Left renal cortex interstitium (tissue), 4 donors: ENCODE measurements at regions not wholly inside any gene's neighbourhood (a gene's known extent, or its start where the extent isn't known, plus 50 kb on each side); places are given as distances from the start of the nearest gene placed in this dataset.
"Not testable (repeated sequence)": the region's sequence is repeated elsewhere in the genome, so short reads cannot be mapped to it uniquely, and the experiment has no call there.

Experiments
- DNase-seq, 4 donors: peaks; one replicate each; pipeline ENCODE4 v3.0.0-alpha.2; 2013; ENCODE audit warnings: low read depth in 4 of 4, low spot score in 2 of 4, missing footprints in 1 of 4

DNA sequence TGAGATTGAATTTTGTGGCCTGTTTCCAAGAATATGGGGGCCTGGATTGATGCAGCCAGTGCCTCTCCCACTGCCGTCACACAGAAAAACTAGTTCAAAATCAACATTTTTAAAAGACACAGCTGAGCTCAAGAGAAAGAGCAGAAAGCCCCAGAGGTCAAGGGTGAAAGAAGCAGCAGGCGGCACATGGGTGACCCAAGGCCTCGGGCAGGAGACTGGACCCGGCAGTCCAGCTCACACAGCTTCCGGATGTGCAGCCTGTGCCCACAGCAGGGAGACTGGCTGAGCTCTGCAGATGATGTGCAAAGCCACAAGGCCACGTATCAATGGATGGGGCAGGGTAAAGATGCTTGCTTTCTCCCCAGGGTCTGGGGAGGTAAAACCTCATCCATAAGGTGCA, 50.4 kb upstream of the RNF32 start:
- no peak for DNase-seq

DNA sequence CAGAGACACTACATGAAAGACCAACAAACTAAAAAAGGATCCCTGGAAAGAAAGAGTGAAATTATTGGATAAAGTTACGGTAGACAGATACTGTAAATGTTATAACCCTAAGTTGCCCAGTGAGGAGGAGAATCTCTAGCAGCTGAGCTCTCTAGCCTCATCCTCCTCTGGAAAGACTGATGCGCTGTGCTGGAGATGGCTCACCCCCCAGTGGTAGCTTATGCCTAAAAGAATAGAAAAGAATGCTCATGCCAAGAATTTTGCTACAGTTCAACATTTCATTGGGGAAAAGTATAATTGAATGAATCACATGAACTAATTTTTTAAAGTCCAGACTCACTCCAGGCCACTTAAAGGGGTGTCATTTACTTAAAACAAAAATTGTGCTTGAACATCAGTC, 50.8 kb upstream of the RNF32 start:
- DNase-seq = no peak

DNA sequence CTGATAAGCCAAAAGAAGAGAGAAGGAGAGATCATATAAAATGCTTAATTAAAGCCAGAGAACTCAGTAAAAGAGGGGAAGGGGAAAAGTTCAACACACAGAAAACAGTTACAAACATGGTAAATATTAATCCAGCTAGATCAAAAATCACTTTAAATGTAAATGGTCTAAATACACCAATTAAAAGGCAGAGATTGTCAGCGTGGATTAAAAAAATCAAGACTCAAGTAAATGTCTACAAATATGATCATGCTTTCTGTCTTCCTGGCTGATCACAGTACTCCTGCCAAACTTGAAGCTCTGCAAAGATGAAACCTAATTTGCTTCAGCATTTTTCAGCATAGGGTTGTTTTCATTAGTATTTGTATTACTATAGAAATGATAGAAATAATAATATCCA, 54.6 kb upstream of the RNF32 start:
- DNase-seq = no peak

DNA sequence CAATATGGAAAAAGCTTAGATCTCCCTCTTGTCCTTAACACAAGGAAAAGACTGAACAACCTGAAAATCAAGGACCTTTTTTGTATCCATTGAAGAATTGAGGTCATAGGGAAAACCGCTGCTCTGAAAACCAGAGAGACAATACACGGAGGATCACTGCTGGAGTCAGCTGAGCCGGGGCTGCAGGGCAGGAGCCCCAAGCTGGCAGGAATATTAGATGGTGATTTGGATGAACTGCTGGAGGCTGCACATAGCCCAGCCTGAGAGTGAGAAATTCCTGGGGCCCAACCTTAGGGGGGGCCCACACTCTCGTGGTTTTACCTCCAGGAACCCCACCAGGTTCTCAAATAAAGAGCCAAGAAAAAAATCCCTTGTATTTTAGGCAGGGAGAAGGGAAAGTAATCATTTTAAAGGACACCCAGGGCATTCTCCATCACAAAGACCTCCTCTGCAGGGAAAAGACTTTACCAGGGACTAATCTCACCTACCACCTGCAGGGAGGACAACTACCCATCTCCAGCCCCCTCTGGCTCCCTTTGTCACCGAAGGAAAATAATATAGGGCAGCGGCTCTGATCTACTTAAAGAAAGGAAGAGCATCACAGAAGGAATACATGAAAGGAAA, 55.4 kb upstream of the RNF32 start:
- DNase-seq = no peak

DNA sequence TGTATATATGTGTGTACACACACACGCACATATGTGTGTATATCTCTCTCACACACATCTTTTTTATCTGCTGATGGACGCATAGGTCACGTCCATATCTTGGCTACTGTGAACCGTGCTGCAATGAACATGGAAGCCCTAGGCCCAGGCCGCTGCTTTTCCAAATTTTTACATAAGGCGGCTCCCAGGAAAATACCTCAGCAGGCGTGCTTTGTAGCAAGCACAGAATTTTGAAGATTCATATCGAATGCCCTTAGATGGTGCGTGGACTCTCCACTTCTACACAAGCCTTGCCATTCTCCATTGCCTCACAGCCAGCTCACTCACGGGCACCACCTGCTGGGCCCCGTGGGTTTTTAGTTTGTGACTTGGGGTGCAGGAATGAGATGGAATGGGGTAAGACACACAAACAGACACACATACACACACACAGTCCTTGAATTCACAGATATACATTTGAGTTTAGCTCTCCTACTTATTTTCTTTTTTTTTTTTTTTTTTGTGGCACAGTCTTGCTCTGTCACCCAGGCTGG, 57.9 kb upstream of the RNF32 start:
- DNase-seq = no peak

DNA sequence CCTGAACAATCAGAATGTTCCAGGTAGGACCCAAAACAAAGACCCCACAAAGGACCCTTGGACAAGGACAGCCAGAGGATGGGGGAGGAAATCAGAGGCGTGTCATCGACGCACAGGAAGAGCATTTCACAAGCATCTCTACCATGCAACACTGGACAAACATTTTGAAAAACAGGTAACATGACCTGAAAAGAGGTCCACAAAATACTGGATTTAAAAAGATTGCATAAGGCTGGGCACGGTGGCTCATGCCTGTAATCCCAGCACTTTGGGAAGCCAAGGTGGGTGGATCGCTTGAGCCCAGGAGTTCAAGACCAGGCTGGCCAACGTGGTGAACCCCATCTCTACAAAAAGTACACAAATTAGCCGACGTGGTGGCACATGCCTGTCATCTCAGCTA, 60.5 kb upstream of the RNF32 start:
- DNase-seq = no peak

DNA sequence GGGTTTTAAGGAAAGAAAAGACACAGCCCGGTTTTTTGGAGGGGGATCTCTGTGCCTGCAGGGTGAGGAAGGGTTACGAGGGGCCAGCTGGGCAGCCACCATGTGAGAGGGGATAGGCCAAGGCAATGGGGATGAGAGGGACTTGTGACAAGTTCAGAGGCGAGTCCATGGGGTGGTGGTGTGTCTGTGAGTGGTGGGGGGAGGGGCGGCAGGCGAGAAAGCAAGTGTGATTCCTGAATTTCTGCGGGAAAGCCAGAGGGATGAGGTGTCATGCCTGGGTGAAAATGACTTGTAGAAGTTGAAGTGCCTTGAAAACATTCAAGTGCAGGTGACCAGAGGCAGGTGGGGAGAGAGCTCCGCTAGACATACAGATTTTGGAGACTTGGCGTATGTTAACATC, 61.0 kb upstream of the RNF32 start:
- no peak for DNase-seq

DNA sequence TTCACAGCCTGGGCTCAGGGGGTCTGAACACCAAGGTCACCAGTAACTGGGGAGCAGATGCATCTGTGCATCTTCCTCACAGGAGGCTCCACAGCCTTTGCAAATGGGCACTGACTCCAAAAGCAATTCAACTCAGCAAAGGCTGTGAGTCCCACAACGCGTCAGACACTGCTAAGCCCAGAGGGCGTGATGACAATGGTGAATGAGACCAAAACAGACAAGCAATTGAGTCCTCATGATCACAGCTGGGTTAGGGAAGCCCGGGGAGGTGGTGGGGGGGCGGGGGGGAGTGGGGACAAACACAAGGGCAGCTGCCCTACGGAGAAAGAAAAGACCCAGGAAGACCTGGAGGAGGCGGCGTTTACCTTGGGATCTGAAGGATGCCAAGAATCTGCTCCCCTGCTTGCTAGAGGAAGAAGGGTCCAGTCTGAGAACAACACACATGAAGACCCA, 61.6 kb upstream of the RNF32 start:
- no peak for DNase-seq

DNA sequence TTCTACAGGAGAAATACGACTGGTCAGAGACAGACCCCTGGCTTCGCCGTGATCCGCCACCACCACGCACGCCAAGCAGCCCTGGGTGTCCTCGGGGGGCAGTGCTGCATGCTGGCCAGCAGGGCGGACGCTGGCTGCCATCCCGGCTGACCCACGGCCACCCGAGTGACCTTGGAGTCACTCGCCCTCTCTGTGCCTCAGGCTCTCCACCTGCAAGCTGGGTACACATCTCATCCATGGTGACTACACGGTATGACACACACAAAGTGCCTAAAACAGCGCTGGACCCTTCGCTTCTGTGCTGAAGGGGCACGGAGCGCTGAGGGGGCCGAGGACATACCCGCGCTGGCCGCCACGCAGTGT, 62.0 kb upstream of the RNF32 start:
- no peak for DNase-seq

DNA sequence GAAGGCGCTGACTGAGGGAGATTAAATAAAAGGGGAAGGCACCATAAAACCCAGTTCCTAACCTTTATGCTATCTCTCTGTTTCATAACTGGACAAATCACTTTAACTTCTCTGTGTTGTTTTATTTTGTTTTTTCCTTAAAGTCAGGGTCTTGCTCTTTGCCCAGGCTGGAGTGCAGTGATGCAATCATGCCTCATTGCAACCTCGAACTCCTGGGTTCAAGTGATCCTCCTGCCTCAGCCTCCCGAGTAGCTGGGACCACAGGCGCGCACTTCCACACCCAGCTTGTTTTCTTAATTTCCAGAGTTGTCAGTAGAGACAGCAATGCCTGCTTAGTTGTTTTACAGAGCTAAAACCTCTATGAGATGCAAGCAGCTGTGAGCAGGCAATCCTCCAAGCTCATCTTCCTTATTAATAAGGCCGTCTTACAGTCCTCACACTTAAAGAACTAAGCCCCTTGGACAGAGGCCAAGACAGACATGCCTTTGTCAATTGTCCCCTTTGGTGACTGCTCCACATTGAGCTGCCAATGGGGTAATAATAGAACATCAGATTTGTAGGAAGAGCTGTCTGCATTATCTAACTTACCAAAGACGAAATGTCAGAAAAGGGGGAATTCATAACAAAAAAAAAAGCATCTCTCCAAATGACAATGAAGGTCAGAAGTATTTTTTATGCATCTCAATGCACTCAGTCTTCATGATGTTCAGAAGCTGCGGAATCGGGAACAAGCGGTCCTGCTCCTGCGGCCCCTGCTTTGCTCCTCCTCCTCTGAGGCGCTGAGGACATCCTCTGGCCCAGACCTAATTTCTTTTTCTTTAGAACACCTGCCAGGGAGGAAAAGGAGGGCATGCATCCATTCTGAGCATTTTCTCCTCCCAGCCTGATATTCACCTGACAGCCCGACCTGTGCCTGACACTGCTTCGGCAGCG, 62.7 kb upstream of the RNF32 start:
- DNase-seq = no peak

DNA sequence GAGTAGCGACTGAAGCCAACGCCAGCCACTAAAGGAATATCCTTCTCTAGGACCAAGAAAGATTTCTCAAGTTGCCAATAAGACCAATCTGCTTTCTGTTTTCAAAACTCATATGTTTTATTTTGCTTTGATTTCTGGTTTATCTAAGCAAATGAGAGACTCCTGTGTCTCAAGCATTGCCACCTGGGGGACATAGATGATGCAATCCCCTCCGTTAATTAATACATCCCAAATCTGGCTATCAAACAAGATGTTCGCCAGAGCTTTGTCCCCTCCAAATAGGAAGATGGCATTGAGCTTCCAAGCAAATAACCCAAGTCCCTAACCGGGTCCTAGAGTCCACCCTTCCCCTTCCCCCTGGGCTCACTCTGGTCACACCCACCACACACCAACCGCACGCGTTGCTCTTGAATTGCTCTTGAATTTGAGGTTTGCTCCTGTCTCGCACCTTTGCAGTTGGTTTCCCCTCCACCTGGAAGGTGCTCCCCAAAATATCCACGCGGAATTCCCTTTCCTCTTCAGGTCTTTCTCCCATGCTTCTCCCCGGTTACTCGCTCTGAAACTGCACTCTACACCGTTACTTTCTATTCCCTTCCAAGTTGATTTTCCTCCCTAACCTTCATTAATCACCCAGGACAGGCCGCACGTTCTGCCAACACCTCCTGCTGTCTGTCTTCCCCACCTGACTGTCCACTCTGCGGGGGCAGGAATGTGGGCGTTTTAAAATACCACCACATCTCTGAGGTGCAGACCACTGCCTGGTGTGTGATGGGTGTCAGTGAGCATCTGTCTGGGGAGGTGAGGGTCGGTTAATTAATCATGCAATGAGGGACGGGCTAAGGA, 64.1 kb upstream of the RNF32 start:
- no peak for DNase-seq

DNA sequence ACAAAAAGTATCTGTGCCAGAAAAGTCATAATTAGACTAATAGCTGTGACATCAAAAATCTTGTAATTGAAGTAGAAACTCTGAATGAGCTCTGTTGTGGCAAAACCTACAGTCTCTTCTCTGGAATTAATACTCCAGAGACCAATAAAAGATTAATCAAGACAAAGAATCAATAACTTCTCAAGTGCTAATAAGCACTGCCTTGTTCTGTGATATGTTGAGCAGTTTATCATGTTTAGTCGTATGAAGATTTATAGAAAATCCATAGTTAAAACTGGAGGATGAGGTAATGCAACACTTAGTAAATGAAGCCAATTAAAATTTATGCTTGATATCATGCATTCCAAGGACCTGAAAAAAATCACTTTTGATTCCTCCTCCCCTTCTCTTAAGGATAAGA, 72.3 kb upstream of the RNF32 start:
- DNase-seq = no peak

DNA sequence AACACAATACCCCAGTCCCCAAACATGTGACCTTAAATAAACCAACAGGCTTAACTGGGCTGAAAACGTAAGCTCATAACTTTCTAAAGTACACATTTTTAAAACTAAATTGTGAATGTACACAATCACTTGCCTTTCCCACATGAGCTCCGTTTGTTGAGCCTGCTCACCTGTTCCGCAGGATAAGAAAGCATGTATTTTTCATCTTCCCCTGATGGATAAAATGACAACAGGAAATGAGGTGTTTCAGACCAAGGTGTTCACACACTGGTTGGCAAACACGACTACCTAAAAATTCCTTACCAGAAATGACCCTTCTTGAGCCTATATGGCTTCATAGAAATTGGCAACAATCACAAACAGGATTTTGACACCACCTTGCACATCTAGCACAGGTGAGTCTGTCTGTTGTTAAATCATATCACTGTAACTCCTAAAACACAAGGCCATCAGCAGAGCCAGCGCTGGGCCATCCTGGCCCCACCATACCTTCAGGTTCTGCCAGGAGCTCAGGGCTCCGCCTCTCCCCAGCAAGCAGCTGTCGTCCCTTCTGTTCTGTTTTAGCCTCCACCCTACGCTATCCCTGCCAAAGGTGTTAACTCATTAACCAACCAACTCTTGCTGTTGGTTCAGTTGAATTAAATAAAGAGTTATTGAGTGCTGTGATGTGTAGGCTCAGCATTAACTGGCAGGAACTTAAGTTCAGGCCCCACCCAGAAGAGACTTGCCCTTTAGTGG, 73.6 kb upstream of the RNF32 start:
- DNase-seq = no peak

DNA sequence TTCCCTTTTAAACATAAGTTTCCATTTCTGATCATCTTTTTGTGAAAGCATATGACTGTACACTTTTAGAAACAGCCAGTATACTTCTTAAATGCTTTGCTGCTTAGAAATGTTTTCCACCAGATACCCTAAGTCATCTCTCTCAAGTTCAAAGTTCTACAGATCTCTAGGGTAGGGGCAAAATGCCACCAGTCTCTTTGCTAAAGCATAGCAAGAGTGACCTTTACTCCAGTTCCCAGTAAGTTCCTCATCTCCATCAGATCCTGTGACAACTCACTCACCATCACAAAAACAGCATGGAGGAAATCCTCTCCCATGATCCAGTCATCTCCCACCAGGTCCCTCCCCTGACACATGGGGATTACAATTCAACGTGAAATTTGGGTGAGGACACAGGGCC, 75.6 kb upstream of the RNF32 start:
- not testable (repeated sequence) for DNase-seq

DNA sequence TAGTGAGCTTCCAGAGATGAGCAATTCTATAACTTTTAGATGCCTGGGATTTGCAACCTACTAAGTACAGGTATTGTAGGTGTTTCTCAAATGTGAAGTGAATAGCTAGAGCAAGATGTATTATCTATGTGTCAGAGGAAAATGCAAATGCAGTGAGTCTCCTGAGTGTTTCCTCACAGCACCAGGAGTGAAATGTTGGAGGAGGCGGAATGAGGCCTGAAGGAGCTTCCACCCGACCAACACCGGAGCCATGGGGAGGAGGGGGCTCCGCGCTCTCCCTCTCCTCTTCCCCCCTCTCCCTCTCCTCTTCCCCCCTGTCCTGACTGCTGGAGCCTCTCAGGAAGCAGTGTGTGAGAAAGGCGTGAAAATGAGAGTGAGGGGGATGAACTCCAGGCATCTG, 79.9 kb upstream of the RNF32 start:
- DNase-seq = no peak

DNA sequence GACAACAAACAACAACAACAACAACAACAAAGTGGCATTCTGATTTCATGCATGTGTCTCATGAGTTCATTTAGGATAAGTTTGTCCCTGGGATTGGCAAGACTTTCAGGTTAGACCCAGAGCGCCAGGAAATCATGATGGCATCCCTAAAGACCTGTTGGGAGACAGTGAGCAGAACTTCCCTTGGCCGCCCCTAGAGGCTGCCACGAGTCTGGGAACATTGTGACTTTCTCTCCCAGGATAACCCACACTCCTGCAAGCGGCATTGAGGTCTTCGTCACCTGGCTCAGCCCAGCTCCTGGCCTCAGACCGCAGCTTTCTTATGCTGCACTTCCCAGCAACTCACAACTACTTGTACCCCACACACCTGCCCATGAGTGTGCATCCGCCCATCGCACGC, 80.5 kb upstream of the RNF32 start:
- DNase-seq = no peak

DNA sequence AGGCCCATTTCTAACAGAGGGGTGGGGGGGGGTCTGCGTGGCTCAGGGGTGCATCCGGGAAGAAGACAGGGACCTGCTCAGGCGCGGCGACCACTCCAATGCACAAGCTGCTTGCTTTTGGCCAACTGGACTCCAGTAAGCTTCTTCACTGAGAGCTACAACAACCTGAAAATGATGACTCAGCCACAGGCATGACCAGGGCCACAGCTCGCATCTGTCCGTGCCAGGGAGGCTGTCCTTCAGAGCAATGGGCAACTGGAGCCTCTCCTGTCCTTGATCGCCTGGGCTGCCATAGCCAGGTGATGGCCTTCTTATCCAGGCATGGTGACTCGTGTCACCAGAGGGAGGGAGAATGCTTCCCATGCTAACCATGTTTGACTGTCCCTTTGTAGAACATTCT, 81.6 kb upstream of the RNF32 start:
- DNase-seq = no peak

DNA sequence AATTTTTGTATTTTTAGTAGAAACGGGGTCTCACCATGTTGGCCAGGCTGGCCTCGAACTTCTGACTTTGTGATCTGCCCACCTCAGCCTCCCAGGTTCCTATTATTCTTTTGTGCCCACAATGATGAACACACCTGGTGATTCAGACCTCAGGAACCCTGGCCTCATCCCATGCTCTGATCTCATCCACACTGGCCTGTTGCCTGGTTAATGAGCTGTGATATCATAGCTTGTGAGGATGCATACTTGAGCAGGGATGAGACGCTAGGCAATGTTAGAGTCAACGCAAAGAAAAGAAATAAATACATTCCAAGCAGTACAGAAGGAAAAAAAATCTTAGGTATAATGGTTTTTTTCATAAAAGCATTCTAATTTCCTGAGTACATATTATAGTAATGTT, 82.4 kb upstream of the RNF32 start:
- no peak for DNase-seq

DNA sequence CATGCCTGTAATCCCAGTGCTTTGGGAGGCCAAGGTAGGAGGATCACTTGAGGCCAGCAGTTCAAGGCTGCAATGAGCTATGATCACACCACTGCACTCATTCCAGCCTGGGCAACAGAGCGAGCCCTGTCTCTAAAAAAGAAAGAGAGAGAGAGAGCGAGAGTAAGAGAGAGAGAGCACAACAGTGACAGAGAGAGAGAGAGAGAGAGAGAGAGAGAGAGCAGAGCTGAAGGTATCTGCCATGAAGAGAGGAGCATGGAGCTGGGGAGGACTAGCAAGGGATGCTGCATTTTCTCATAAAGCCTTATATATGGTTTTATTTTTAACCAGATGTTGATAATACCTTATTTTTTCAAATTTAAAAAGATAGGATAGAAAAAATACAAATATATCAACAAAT, 84.5 kb upstream of the RNF32 start:
- no peak for DNase-seq

DNA sequence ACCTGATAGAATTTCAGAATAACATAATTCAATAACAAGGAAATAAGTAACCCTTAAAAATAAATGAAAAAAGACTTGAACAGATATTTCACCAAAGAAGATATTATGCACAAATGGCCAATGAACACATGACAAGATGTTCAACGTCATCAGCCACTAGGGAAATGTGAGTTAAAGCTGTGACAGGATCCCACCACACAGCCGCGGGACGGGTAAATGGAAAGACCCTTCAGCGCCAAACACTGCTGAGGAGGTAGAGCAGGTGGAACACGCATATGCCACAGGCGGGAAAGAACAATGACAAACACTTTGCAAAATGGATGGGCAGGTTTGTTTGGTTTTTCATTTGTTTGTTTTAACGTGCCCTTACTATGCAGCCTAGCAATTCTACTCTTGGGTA, 86.1 kb upstream of the RNF32 start:
- DNase-seq = no peak

DNA sequence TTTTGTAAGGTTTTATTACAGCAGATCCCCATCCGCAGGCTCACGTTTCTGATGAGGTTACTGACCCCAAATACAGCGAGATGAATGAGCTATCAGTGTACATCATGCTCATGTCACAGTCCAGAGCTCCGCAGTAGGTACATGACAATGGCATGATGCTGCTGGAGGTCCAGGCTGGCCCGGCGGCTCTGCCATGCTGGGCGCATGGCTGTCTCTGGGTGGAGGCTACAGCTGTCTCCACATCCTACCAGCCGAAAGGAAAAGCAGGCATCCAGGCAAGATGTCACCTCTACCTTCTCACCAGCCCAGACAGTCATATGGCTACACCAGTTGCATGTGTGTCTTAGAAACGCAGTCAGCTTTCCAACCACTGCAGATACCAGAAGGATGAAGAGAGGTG, 90.9 kb upstream of the RNF32 start:
- no peak for DNase-seq
